PC-3 (cell line): ENCODE measurements at regions not wholly inside any gene's neighbourhood (a gene's known extent, or its start where the extent isn't known, plus 50 kb on each side); places are given as distances from the start of the nearest gene placed in this dataset.

Experiments
- ATAC-seq: fragments of 200-7000 bp; cut with Tn5 transposase; 2 replicates; pipeline ENCODE4 v1.9.1; 2020; ENCODE audit warnings: mild to moderate bottlenecking, moderate library complexity
- BruUV-seq: library from RNA; stranded (reverse); fragments of 400-500 nt; replicated peaks from 2 replicates; lab custom pipeline; 2021; lab: Mats Ljungman, UMichigan
- CTCF ChIA-PET: fragments of 300-600 bp; sonication (Branson Sonifier 250); formaldehyde crosslinking; loops from one replicate; lab custom pipeline; 2022; ENCODE audit warnings: antibody characterized with exemption; lab: Charles Lee
- POLR2A ChIA-PET: fragments of 300-600 bp; sonication (Branson Sonifier 250); formaldehyde crosslinking; loops from one replicate; lab custom pipeline; 2022; ENCODE audit warnings: antibody characterized with exemption; ENCODE audit not compliant: unreplicated experiment; lab: Charles Lee
- DNase-seq: peaks from one replicate; pipeline ENCODE4 v3.0.0-alpha.2; 2015
- H2AFZ ChIP-seq: fragments of 300-600 bp; sonication (generic); 2 replicates; pipeline ENCODE4 v1.6.0; 2016; ENCODE audit warnings: antibody characterized with exemption, low read length
- H3F3A ChIP-seq: fragments of 300-600 bp; sonication (generic); one replicate; pipeline ENCODE4 v1.6.0; 2017; ENCODE audit warnings: antibody characterized with exemption, low read length, control low read depth, mild to moderate bottlenecking; ENCODE audit not compliant: unreplicated experiment
- H3K27ac ChIP-seq: fragments of 300-600 bp; sonication (generic); 2 replicates; pipeline ENCODE4 v1.5.1; 2016; ENCODE audit warnings: mild to moderate bottlenecking, low read length
- H3K27me3 ChIP-seq: fragments of 300-600 bp; sonication (generic); 2 replicates; pipeline ENCODE4 v1.6.1; 2016; ENCODE audit warnings: low read length, mixed read lengths
- H3K36me3 ChIP-seq: fragments of 300-600 bp; sonication (generic); 2 replicates; pipeline ENCODE4 v1.6.1; 2016; ENCODE audit warnings: low read depth, mixed run types, low read length, mixed read lengths
- H3K4me1 ChIP-seq: fragments of 300-600 bp; sonication (generic); 2 replicates; pipeline ENCODE4 v1.5.1; 2016; ENCODE audit warnings: low read length; ENCODE audit not compliant: insufficient read depth
- H3K4me2 ChIP-seq: fragments of 300-600 bp; sonication (generic); 2 replicates; pipeline ENCODE4 v1.6.0; 2016; ENCODE audit warnings: low read length
- H3K4me3 ChIP-seq: fragments of 300-600 bp; sonication (generic); 2 replicates; pipeline ENCODE4 v1.5.1; 2016; ENCODE audit warnings: mild to moderate bottlenecking, low read length, mixed read lengths
- H3K79me2 ChIP-seq: fragments of 300-600 bp; sonication (generic); 2 replicates; pipeline ENCODE4 v1.6.1; 2017; ENCODE audit warnings: low read length, mixed read lengths
- H3K9ac ChIP-seq: fragments of 300-600 bp; sonication (generic); 2 replicates; pipeline ENCODE4 v1.6.0; 2016; ENCODE audit warnings: mild to moderate bottlenecking, low read length
- H3K9me2 ChIP-seq: fragments of 300-600 bp; sonication (generic); replicated peaks from 2 replicates; pipeline ENCODE4 v1.6.1; 2016; ENCODE audit warnings: mixed run types, low read length, mixed read lengths
- H3K9me3 ChIP-seq: fragments of 300-600 bp; sonication (generic); 2 replicates; pipeline ENCODE4 v1.6.1; 2016; ENCODE audit warnings: low read length, mixed read lengths
- H4K20me1 ChIP-seq: fragments of 300-600 bp; sonication (generic); 2 replicates; pipeline ENCODE4 v1.6.1; 2016; ENCODE audit warnings: low read length, mixed read lengths
- EZH2 ChIP-seq: fragments of 300-600 bp; sonication (generic); IDR thresholded peaks from one replicate; pipeline ENCODE4 v1.6.1; 2017; ENCODE audit warnings: antibody characterized with exemption, mild to moderate bottlenecking, low read length; ENCODE audit not compliant: unreplicated experiment
- EZH2phosphoT487 ChIP-seq: fragments of 300-600 bp; sonication (generic); IDR thresholded peaks from 2 replicates; pipeline ENCODE4 v1.6.1; 2018; ENCODE audit warnings: mild to moderate bottlenecking, antibody characterized with exemption, low read length, borderline replicate concordance
- intact Hi-C: fragments of 100-400 bp; cut with micrococcal nuclease; formaldehyde crosslinking; loops from 2 replicates; pipeline ENCODE4 v1.9.0; 2023
- TF ChIP-seq, protein P1 (sequence below): fragments of 300-600 bp; sonication (generic); conservative IDR thresholded peaks from 2 replicates; pipeline ENCODE4 v1.5.1; 2017; ENCODE audit warnings: antibody characterized with exemption, low read depth, mild to moderate bottlenecking, low read length

DNA sequence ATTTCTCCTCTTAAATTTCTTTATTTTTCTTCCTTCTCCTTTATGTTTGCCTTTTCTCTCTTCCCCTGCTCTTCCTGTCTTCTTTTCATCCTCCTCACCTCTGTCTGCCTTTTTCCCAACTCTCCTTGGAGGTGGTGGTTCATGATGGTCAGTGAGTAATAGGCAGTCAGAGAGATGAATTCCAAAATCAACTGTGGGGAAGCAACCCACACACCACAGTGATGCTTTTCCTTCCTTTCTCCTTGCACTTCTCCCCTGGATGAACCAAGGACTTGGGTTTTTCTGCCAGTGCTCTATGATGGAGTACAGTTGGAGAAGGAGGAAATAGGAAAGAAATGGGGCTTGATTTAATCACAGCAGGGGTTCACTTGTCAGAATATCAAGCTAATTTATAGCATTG is 153.8 kb downstream of the DCK start:
- intact Hi-C loops = no loop called here
- no TSS peak for BruUV-seq
- H3K4me3 ChIP-seq = no peak overlapping the region
- H3F3A ChIP-seq = no peaks in the 10 kb centered on the region
- no peak overlapping the region for H3K4me2 ChIP-seq
- H3K9ac ChIP-seq = no peak overlapping the region
- no peaks in the 10 kb centered on the region for H3K27me3 ChIP-seq
- ChIA-PET CTCF (no interaction called here), POLR2A (no interaction called here)
- no peaks in the 10 kb centered on the region for H3K9me3 ChIP-seq
- no peak overlapping the region for H3K27ac ChIP-seq
- no peak overlapping the region for H2AFZ ChIP-seq
- no peaks in the 10 kb centered on the region for H3K36me3 ChIP-seq
- ATAC-seq (no peak), DNase-seq (peak; percentile 26)
- H4K20me1 ChIP-seq = no peaks in the 10 kb centered on the region
- H3K9me2 ChIP-seq = no peaks in the 10 kb centered on the region
- TF ChIP-seq EZH2phosphoT487 (no peak), EZH2 (no peak)
- TF ChIP-seq, protein P1, sequence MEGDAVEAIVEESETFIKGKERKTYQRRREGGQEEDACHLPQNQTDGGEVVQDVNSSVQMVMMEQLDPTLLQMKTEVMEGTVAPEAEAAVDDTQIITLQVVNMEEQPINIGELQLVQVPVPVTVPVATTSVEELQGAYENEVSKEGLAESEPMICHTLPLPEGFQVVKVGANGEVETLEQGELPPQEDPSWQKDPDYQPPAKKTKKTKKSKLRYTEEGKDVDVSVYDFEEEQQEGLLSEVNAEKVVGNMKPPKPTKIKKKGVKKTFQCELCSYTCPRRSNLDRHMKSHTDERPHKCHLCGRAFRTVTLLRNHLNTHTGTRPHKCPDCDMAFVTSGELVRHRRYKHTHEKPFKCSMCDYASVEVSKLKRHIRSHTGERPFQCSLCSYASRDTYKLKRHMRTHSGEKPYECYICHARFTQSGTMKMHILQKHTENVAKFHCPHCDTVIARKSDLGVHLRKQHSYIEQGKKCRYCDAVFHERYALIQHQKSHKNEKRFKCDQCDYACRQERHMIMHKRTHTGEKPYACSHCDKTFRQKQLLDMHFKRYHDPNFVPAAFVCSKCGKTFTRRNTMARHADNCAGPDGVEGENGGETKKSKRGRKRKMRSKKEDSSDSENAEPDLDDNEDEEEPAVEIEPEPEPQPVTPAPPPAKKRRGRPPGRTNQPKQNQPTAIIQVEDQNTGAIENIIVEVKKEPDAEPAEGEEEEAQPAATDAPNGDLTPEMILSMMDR = no peak
- no peaks in the 10 kb centered on the region for H3K79me2 ChIP-seq
- H3K4me1 ChIP-seq = peaks cover 14% of the 10 kb centered on the region

DNA sequence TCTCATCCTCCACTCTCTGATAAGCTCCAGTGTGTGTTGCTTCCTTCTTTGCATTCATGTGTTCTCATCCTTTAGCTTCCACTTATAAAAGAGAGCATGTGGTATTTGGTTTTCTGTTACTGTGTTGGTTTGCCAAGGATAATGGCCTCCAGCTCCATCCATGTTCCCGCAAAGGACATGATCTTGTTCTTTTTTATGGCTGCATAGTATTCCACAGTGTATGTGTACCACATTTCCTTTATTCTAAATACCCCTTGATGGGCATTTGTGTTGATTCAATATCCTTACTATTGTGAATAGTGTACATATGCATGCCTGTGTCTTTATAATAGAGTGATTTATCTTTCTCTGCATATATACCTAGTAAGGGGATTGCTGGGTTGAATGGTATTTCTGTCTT is 155.1 kb downstream of the DCK start:
- POLR2A ChIA-PET = no interaction called here
- TF ChIP-seq EZH2phosphoT487 (no peak), EZH2 (no peak)
- TF ChIP-seq, protein P1 = no peak
- H3K4me3 ChIP-seq = no peak overlapping the region

GRCh38 chr4:71151054-71151453 is 157.6 kb downstream of the DCK start:
- ChIA-PET CTCF (no interaction called here), POLR2A (no interaction called here)
- ATAC-seq (peak; percentile 97), DNase-seq (peak; percentile 93)
- TF ChIP-seq EZH2 (no peak), EZH2phosphoT487 (no peak)
- TF ChIP-seq, protein P1 = no peak
- Histone ChIP-seq H4K20me1 (no peaks in the 10 kb centered on the region), H3K4me1 (peaks cover 14% of the 10 kb centered on the region), H3K4me2 (0 out of 2 replicates have a peak overlapping the region, but pooled peaks have one; percentile 13), H3K9me3 (no peaks in the 10 kb centered on the region), H3K79me2 (no peaks in the 10 kb centered on the region), H3K27ac (peak overlapping the region; percentile 54), H3F3A (no peaks in the 10 kb centered on the region), H3K4me3 (no peak overlapping the region), H3K9ac (no peak overlapping the region), H3K36me3 (no peaks in the 10 kb centered on the region), H3K9me2 (no peaks in the 10 kb centered on the region), H2AFZ (no peak overlapping the region), H3K27me3 (no peaks in the 10 kb centered on the region)
- intact Hi-C loops = no loop called here
- BruUV-seq = no TSS peak

More for the DNA sequence above, 155.1 kb downstream of the DCK start:
- CTCF ChIA-PET = no interaction called here
- Histone ChIP-seq H3K79me2 (no peaks in the 10 kb centered on the region), H3K9ac (no peak overlapping the region), H3K27ac (no peak overlapping the region), H3K9me3 (no peaks in the 10 kb centered on the region), H3K4me1 (peaks cover 14% of the 10 kb centered on the region), H3F3A (no peaks in the 10 kb centered on the region), H3K36me3 (no peaks in the 10 kb centered on the region), H3K9me2 (no peaks in the 10 kb centered on the region), H4K20me1 (no peaks in the 10 kb centered on the region), H3K27me3 (no peaks in the 10 kb centered on the region), H2AFZ (no peak overlapping the region), H3K4me2 (no peak overlapping the region)
- no TSS peak for BruUV-seq
- intact Hi-C loops = no loop called here
- DNase-seq (no peak), ATAC-seq (no peak)
